22Rv1 (cell line): ENCODE measurements at regions not wholly inside any gene's neighbourhood (a gene's known extent, or its start where the extent isn't known, plus 50 kb on each side); places are given as distances from the start of the nearest gene placed in this dataset.

Source experiments
- H3K27ac ChIP-seq: fragments of 450-650 bp; 2 replicates; pipeline ENCODE4 v1.5.1; 2017
- CTCF ChIP-seq: fragments of 450-650 bp; IDR thresholded peaks from 2 replicates; pipeline ENCODE4 v1.5.1; 2017; ENCODE audit warnings: mild to moderate bottlenecking
- ZFX ChIP-seq: fragments of 450-650 bp; IDR thresholded peaks from 2 replicates; pipeline ENCODE4 v1.6.1; 2017; ENCODE audit warnings: antibody characterized with exemption, borderline replicate concordance

GRCh38 chr6:56772737-56773184, 130.1 kb upstream of the DST start:
- H3K27ac ChIP-seq: no peak overlapping the region
- TF ChIP-seq CTCF (no peak), ZFX (no peak)

GRCh38 chr6:56771929-56772607, 129.4 kb upstream of the DST start:
- TF ChIP-seq ZFX (no peak), CTCF (no peak)
- H3K27ac ChIP-seq: no peak overlapping the region

- TF ChIP-seq CTCF (no peak), ZFX (no peak)
- no peak overlapping the region for H3K27ac ChIP-seq
These were observed 128.5 kb upstream of the DST start for GRCh38 chr6:56771189-56771588.

GRCh38 chr6:56770011-56770520, 127.4 kb upstream of the DST start:
- H3K27ac ChIP-seq: no peak overlapping the region
- TF ChIP-seq ZFX: no peak
- TF ChIP-seq CTCF: no peak

GRCh38 chr6:56767892-56768531, 125.3 kb upstream of the DST start:
- TF ChIP-seq CTCF (no peak), ZFX (no peak)
- H3K27ac ChIP-seq: no peak overlapping the region

- no peak overlapping the region for H3K27ac ChIP-seq
- no peak for TF ChIP-seq CTCF
- no peak for TF ChIP-seq ZFX
These were observed 124.7 kb upstream of the DST start for GRCh38 chr6:56767435-56767834.

- TF ChIP-seq ZFX (no peak), CTCF (no peak)
- H3K27ac ChIP-seq: no peak overlapping the region
These were observed 124.1 kb upstream of the DST start for GRCh38 chr6:56766806-56767178.
